GM19463 (cell line): ENCODE measurements at regions not wholly inside any gene's neighbourhood (a gene's known extent, or its start where the extent isn't known, plus 50 kb on each side); places are given as distances from the start of the nearest gene placed in this dataset.

Source experiments
- ATAC-seq: cut with Tn5 transposase; IDR thresholded peaks from one replicate; pipeline ENCODE4 v1.9.1; 2021; ENCODE audit warnings: mild to moderate bottlenecking, moderate library complexity; ENCODE audit not compliant: unreplicated experiment

- no peak for ATAC-seq
These were observed 101.2 kb upstream of the IRF2BP2 start for GRCh38 chr1:234710936-234711724.

GRCh38 chr1:234710381-234710780 is 100.4 kb upstream of the IRF2BP2 start:
- no peak for ATAC-seq

- no peak for ATAC-seq
These were observed 99.7 kb upstream of the IRF2BP2 start for GRCh38 chr1:234709473-234710228.

GRCh38 chr1:234708700-234709395 is 98.9 kb upstream of the IRF2BP2 start:
- ATAC-seq: no peak

- ATAC-seq: no peak
These were observed 97.7 kb upstream of the IRF2BP2 start for GRCh38 chr1:234707641-234708040.

- ATAC-seq: no peak
These were observed 97.0 kb upstream of the IRF2BP2 start for GRCh38 chr1:234706931-234707330.

- no peak for ATAC-seq
These were observed 96.2 kb upstream of the IRF2BP2 start for GRCh38 chr1:234706199-234706598.

- ATAC-seq: no peak
These were observed 95.6 kb upstream of the IRF2BP2 start for GRCh38 chr1:234705615-234706014.

- no peak for ATAC-seq
These were observed 94.3 kb upstream of the IRF2BP2 start for GRCh38 chr1:234704106-234704887.

- no peak for ATAC-seq
These were observed 92.5 kb upstream of the IRF2BP2 start for GRCh38 chr1:234702342-234703000.

- no peak for ATAC-seq
These were observed 91.9 kb upstream of the IRF2BP2 start for GRCh38 chr1:234701737-234702341.

GRCh38 chr1:234699795-234700665 is 90.1 kb upstream of the IRF2BP2 start:
- ATAC-seq: peak; percentile 89

- no peak for ATAC-seq
These were observed 88.7 kb upstream of the IRF2BP2 start for GRCh38 chr1:234698686-234699085.

GRCh38 chr1:234697741-234698140 is 87.8 kb upstream of the IRF2BP2 start:
- ATAC-seq: no peak

- ATAC-seq: no peak
These were observed 87.0 kb upstream of the IRF2BP2 start for GRCh38 chr1:234697015-234697414.

GRCh38 chr1:234696148-234696576 is 86.2 kb upstream of the IRF2BP2 start:
- ATAC-seq: peak; percentile 36

- no peak for ATAC-seq
These were observed 84.7 kb upstream of the IRF2BP2 start for GRCh38 chr1:234694661-234695060.

- ATAC-seq: no peak
These were observed 83.1 kb upstream of the IRF2BP2 start for GRCh38 chr1:234692966-234693580.
